ENCODE measurements at regions not wholly inside any gene's neighbourhood (a gene's known extent, or its start where the extent isn't known, plus 50 kb on each side); places are given as distances from the start of the nearest gene placed in this dataset.

GRCh38 chr18:60172030-60172429, 200.5 kb downstream of the MC4R start:
- TF ChIP-seq, protein P1, sequence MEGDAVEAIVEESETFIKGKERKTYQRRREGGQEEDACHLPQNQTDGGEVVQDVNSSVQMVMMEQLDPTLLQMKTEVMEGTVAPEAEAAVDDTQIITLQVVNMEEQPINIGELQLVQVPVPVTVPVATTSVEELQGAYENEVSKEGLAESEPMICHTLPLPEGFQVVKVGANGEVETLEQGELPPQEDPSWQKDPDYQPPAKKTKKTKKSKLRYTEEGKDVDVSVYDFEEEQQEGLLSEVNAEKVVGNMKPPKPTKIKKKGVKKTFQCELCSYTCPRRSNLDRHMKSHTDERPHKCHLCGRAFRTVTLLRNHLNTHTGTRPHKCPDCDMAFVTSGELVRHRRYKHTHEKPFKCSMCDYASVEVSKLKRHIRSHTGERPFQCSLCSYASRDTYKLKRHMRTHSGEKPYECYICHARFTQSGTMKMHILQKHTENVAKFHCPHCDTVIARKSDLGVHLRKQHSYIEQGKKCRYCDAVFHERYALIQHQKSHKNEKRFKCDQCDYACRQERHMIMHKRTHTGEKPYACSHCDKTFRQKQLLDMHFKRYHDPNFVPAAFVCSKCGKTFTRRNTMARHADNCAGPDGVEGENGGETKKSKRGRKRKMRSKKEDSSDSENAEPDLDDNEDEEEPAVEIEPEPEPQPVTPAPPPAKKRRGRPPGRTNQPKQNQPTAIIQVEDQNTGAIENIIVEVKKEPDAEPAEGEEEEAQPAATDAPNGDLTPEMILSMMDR (IDR thresholded peaks at IDR 0.05), result no peak
- TF ChIP-seq EP300 (IDR thresholded peaks at IDR 0.05; ENCODE audit: low read depth) (no peak), POLR2A (IDR thresholded peaks at IDR 0.05) (no peak), POLR2AphosphoS5 (IDR thresholded peaks at IDR 0.05) (no peak)
